Endothelial cell (in vitro differentiated cells): ENCODE measurements at regions not wholly inside any gene's neighbourhood (a gene's known extent, or its start where the extent isn't known, plus 50 kb on each side); places are given as distances from the start of the nearest gene placed in this dataset.

ENCODE experiments used
- DNase-seq: peaks from one replicate; pipeline ENCODE4 v3.0.0; 2021; ENCODE audit warnings: low spot score
- H3K27ac Mint-ChIP-seq: one replicate; pipeline ENCODE4 v1.8.0; 2021; ENCODE audit warnings: mixed read lengths, inconsistent platforms; ENCODE audit not compliant: unreplicated experiment
- H3K27me3 Mint-ChIP-seq: one replicate; pipeline ENCODE4 v1.8.0; 2021; ENCODE audit warnings: mild to moderate bottlenecking, moderate library complexity, mixed read lengths, inconsistent platforms; ENCODE audit not compliant: unreplicated experiment
- H3K36me3 Mint-ChIP-seq: one replicate; pipeline ENCODE4 v1.8.0; 2021; ENCODE audit warnings: mild to moderate bottlenecking, low read depth, mixed read lengths, inconsistent platforms; ENCODE audit not compliant: unreplicated experiment
- H3K4me1 Mint-ChIP-seq: one replicate; pipeline ENCODE4 v1.8.0; 2021; ENCODE audit warnings: mild to moderate bottlenecking, mixed read lengths, inconsistent platforms; ENCODE audit not compliant: unreplicated experiment
- H3K4me3 Mint-ChIP-seq: one replicate; pipeline ENCODE4 v1.8.0; 2021; ENCODE audit warnings: mild to moderate bottlenecking, mixed read lengths, inconsistent platforms; ENCODE audit not compliant: unreplicated experiment
- H3K9me3 Mint-ChIP-seq: one replicate; pipeline ENCODE4 v1.8.0; 2021; ENCODE audit warnings: mixed read lengths, inconsistent platforms; ENCODE audit not compliant: unreplicated experiment
- CTCF ChIP-seq: fragments of 200-600 bp; sonication (generic); IDR thresholded peaks from one replicate; pipeline ENCODE4 v1.5.0; 2021; ENCODE audit warnings: antibody characterized with exemption; ENCODE audit not compliant: unreplicated experiment

DNA sequence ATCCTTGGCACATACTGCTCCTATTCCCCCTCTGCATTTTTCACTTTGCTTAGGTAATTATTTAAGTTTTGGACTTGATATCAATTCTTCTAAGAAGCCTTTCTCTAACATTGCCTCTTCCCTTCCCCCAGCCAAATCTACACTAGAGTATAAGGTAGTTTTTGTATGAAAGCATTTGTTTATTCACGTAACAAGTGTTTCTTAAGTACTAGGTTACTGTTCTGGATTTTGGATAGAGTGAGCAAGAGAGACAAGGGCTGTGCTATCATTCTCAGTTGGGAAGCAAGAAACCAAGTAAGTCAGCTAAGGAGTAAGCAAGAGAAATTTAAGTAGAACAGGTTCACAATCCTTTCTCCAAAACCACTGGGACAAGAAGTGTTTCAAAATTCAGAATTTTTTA, 55.9 kb upstream of the HHIP start:
- Mint-ChIP-seq H3K27me3 (no peaks in the 10 kb centered on the region), H3K9me3 (peaks cover 4% of the 10 kb centered on the region), H3K4me1 (peaks cover 3% of the 10 kb centered on the region), H3K36me3 (peaks cover 4% of the 10 kb centered on the region), H3K4me3 (no peak overlapping the region), H3K27ac (no peak overlapping the region)
- no peak for TF ChIP-seq CTCF
- no peak for DNase-seq

DNA sequence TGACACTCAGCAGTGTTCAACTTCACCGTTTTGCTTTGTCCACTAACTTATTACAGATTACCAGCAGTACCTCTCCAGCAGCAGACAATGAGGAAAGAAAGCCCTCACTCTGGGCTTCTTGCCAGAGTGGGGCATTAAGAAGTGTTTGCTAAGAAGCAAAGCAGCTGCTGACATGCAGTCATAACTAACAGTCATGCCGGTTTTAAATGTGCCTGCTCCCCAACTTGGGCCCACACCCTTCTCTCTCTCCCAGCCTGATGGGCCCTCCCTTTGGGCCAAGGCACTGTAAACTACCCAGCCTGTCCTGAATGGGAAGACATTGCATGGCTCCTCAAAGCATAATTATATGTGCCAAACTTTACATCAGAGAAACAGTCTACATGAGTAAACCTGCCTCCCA, 54.6 kb upstream of the HHIP start:
- Mint-ChIP-seq H3K9me3 (peaks cover 4% of the 10 kb centered on the region), H3K4me3 (no peak overlapping the region), H3K4me1 (peaks cover 3% of the 10 kb centered on the region), H3K27me3 (no peaks in the 10 kb centered on the region), H3K36me3 (peaks cover 4% of the 10 kb centered on the region), H3K27ac (no peak overlapping the region)
- DNase-seq: no peak
- no peak for TF ChIP-seq CTCF

GRCh38 chr4:144592264-144592663, 53.7 kb upstream of the HHIP start:
- Mint-ChIP-seq H3K27me3 (no peaks in the 10 kb centered on the region), H3K4me1 (peaks cover 3% of the 10 kb centered on the region)
- no peak for DNase-seq

DNA sequence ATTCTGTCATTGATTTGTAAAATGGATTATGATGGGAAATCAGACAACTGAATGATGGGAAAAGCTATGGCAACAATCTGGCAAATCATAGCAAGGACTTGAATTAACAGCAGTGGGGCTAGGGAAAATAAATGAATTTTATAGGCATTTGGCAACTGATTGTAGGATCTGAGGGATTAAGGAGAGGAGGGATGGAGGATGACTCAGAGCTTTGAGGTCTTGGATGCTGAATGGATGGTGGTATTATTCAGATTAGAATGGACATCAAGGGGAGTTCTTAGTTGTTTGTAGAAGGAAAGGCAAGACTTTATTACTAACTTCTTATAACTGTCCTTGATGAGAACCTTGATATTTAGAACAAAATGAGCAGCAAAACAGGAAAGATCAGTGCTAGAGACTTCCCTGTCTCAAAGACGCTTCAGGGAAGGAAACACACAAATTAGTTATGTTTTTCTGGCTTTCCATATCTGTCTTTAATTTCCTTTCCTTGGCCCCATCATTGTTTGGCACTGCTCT, 51.4 kb upstream of the HHIP start:
- no peak for DNase-seq
- Mint-ChIP-seq H3K4me1 (peaks cover 3% of the 10 kb centered on the region), H3K4me3 (no peak overlapping the region), H3K9me3 (no peaks in the 10 kb centered on the region), H3K36me3 (no peaks in the 10 kb centered on the region), H3K27ac (no peak overlapping the region), H3K27me3 (no peaks in the 10 kb centered on the region)
- TF ChIP-seq CTCF: no peak

More at GRCh38 chr4:144592264-144592663, 53.7 kb upstream of the HHIP start:
- TF ChIP-seq CTCF: no peak
- no peak overlapping the region for H3K27ac Mint-ChIP-seq
- peaks cover 4% of the 10 kb centered on the region for H3K36me3 Mint-ChIP-seq
- peaks cover 4% of the 10 kb centered on the region for H3K9me3 Mint-ChIP-seq
- H3K4me3 Mint-ChIP-seq: no peak overlapping the region

DNA sequence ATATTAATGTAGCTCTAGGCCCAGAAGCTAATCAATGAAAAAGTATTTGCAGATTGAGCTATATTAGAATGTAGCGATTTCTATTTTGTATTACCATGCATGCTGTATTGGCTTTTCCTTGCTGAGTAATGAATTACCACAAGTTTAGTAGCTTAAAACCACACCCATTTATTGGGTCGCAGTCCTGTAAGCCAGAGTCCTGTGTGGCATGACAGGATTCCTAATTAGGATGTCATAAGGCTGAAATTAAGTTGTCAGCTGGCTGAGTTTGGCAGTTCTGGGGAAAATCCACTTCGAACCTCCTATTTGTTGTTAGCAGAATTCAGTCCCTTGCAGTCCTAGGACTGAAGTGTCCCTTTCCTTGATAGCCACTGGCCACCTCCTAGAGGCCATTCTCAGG, 50.3 kb upstream of the HHIP start:
- Mint-ChIP-seq H3K36me3 (no peaks in the 10 kb centered on the region), H3K9me3 (no peaks in the 10 kb centered on the region), H3K27me3 (no peaks in the 10 kb centered on the region), H3K27ac (no peak overlapping the region), H3K4me3 (no peak overlapping the region), H3K4me1 (peaks cover 6% of the 10 kb centered on the region)
- no peak for TF ChIP-seq CTCF
- no peak for DNase-seq
